Testis (tissue), 2 donors: ENCODE measurements at regions not wholly inside any gene's neighbourhood (a gene's known extent, or its start where the extent isn't known, plus 50 kb on each side); places are given as distances from the start of the nearest gene placed in this dataset.

Experiments used
- POLR2A ChIP-seq: fragments of 450-650 bp; IDR thresholded peaks from one replicate; pipeline ENCODE4 v1.6.1; 2017; ENCODE audit warnings: antibody characterized with exemption, mild to moderate bottlenecking, moderate library complexity
- TF ChIP-seq, protein P1 (sequence below), 3 experiments: fragments of 450-650 bp in 2 of 3; fragments of 200-600 bp in 1 of 3; sonication (generic) in 1 of 3; IDR thresholded peaks; one replicate each; pipeline ENCODE4 v1.5.1; 2016 to 2019; ENCODE audit warnings: antibody characterized with exemption in 3 of 3, mild to moderate bottlenecking in 2 of 3, moderate library complexity in 1 of 3

DNA sequence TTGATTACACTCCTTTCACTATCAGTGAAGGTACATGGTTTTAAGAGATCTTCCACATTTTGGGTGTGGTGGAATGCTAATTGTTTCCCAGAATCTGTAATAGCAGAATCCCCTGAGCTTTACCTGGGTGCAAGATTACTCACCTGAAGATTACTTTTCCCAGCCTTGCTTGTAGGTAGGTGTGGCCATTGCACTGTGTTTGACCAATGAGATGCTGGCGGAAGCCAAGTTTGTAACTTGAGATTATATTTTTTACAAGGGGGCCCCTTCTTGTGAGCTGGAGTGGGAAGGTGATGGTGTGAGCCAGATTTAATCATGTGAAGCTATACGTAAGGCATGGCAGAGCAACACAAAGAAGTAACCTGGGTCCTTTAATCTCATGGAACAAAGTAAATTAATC lies 294.3 kb downstream of the TOX3 start:
- TF ChIP-seq, protein P1, sequence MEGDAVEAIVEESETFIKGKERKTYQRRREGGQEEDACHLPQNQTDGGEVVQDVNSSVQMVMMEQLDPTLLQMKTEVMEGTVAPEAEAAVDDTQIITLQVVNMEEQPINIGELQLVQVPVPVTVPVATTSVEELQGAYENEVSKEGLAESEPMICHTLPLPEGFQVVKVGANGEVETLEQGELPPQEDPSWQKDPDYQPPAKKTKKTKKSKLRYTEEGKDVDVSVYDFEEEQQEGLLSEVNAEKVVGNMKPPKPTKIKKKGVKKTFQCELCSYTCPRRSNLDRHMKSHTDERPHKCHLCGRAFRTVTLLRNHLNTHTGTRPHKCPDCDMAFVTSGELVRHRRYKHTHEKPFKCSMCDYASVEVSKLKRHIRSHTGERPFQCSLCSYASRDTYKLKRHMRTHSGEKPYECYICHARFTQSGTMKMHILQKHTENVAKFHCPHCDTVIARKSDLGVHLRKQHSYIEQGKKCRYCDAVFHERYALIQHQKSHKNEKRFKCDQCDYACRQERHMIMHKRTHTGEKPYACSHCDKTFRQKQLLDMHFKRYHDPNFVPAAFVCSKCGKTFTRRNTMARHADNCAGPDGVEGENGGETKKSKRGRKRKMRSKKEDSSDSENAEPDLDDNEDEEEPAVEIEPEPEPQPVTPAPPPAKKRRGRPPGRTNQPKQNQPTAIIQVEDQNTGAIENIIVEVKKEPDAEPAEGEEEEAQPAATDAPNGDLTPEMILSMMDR (IDR thresholded peaks at IDR 0.05), result no peak
- no peak for TF ChIP-seq POLR2A
